Tibial nerve (tissue), 4 donors: ENCODE measurements at regions not wholly inside any gene's neighbourhood (a gene's known extent, or its start where the extent isn't known, plus 50 kb on each side); places are given as distances from the start of the nearest gene placed in this dataset.

Experiments used
- DNase-seq, 2 donors: peaks; one replicate each; pipeline ENCODE4 v3.0.0-alpha.2; 2019; ENCODE audit warnings: low spot score in 2 of 2
- H3K27ac ChIP-seq, 4 donors: fragments of 200-600 bp; sonication (generic) in 3 of 4; one replicate each; pipeline ENCODE4 v1.5.1; 2017 to 2019; ENCODE audit warnings: mild to moderate bottlenecking in 1 of 4
- H3K27me3 ChIP-seq, 2 donors: fragments of 200-600 bp; sonication (generic) in 1 of 2; one replicate each; pipeline versions ENCODE4 v1.5.1 to v1.6.0; 2017 to 2019
- H3K36me3 ChIP-seq, 3 donors: fragments of 200-600 bp; sonication (generic); one replicate each; pipeline ENCODE4 v1.5.1; 2018 to 2019
- H3K4me1 ChIP-seq, 4 donors: fragments of 200-600 bp; sonication (generic) in 3 of 4; one replicate each; pipeline ENCODE4 v1.5.1; 2017 to 2019
- H3K4me3 ChIP-seq, 4 donors: fragments of 200-600 bp; sonication (generic) in 3 of 4; one replicate each; pipeline ENCODE4 v1.5.1; 2017 to 2019; ENCODE audit warnings: mild to moderate bottlenecking in 1 of 4, moderate library complexity in 1 of 4
- H3K9me3 ChIP-seq, 4 donors: fragments of 200-600 bp; sonication (generic) in 3 of 4; one replicate each; pipeline ENCODE4 v1.5.1; 2017 to 2019
- CTCF ChIP-seq, 5 experiments: fragments of 200-600 bp in 3 of 5; fragments of 450-650 bp in 2 of 5; sonication (generic) in 3 of 5; IDR thresholded peaks; one replicate each; pipeline ENCODE4 v1.5.1; 2016 to 2019; ENCODE audit warnings: antibody characterized with exemption in 5 of 5, mild to moderate bottlenecking in 3 of 5, moderate library complexity in 2 of 5
- EP300 ChIP-seq, 2 donors: sonication (generic); formaldehyde crosslinking; IDR thresholded peaks; one replicate each; pipeline ENCODE4 v1.6.1; 2017; ENCODE audit warnings: antibody characterized with exemption in 2 of 2, mild to moderate bottlenecking in 1 of 2
- POLR2A ChIP-seq, 2 donors: fragments of 450-650 bp; IDR thresholded peaks; one replicate each; pipeline ENCODE4 v1.6.1; 2017; ENCODE audit warnings: antibody characterized with exemption in 2 of 2, mild to moderate bottlenecking in 2 of 2, moderate library complexity in 2 of 2
- WGBS, 2 donors: methylation state at CpG; one replicate each; pipeline ENCODE4 v1.1.5; 2018; 5-methylcytosine and 5-hydroxymethylcytosine counted together

DNA sequence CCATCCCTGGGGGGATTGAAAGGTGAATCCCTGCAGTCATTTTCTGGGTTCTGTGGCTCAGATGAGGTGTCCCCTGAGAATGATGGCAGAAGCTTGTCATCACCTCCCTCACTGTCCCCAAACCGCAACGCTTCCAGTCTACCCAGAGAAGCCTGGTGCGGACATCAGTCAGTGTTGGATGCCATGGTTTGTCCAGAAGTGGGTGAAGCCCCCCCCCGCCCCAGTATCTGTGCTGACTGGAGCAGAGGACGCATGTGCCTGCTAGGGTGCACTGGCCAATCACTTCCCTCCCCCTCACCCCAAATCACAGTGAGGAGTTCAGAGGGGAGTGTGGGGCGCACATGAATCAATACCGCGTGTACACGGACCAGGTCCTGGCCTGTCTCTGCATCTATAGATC is 150.5 kb downstream of the TEX29 start:
- WGBS, 2 donors = 90 to 95% methylated on average over 9 of the region's 9 CpGs
- Histone ChIP-seq H3K27me3 (no peaks in the 10 kb centered on the region), H3K36me3 (no peaks in the 10 kb centered on the region), H3K27ac (no peak overlapping the region), H3K9me3 (peaks cover 0 to 6% (median 0%) of the 10 kb centered on the region in 4 donors), H3K4me3 (no peak overlapping the region), H3K4me1 (peaks cover 0 to 4% (median 0%) of the 10 kb centered on the region in 4 donors)
- TF ChIP-seq EP300 (IDR thresholded peaks at IDR 0.05) (no peak), POLR2A (IDR thresholded peaks at IDR 0.05) (no peak), CTCF (IDR thresholded peaks at IDR 0.05) (no peak)
- no peak for DNase-seq

DNA sequence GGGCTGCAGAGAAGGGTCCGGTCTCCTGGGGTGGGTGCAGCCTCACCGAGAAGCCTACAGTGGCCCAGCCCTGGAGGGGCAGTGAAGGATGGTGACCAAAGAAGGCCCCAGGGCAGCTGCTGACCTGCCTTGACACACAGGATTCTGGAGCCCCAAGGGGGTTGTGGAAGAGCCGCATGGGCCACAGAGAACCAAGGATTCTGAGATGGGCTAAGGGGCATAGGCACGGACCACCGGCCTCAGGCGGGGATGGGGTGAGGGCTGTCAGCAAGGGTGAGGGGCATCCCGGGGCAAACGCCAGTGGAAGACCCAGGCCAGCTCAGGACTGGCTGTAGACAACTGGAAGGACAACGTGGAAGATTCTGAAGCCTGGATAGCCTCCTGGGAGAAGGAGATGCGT is 151.6 kb downstream of the TEX29 start:
- Histone ChIP-seq H3K27me3 (no peaks in the 10 kb centered on the region), H3K36me3 (no peaks in the 10 kb centered on the region), H3K4me3 (no peak overlapping the region), H3K9me3 (no peaks in the 10 kb centered on the region), H3K27ac (no peak overlapping the region), H3K4me1 (peaks cover 0 to 4% (median 0%) of the 10 kb centered on the region in 4 donors)
- no peak for DNase-seq
- TF ChIP-seq EP300 (IDR thresholded peaks at IDR 0.05) = no peak
- no peak for TF ChIP-seq POLR2A (IDR thresholded peaks at IDR 0.05)
- TF ChIP-seq CTCF (IDR thresholded peaks at IDR 0.05) = no peak
- WGBS, 2 donors = 78 to 85% methylated on average over 10 of the region's 10 CpGs

GRCh38 chr13:111472559-111473460 is 152.4 kb downstream of the TEX29 start:
- no peak for DNase-seq
- Histone ChIP-seq H3K27ac (no peak overlapping the region), H3K4me3 (no peak overlapping the region), H3K4me1 (peaks cover 0 to 4% (median 0%) of the 10 kb centered on the region in 4 donors), H3K9me3 (no peaks in the 10 kb centered on the region), H3K27me3 (no peaks in the 10 kb centered on the region), H3K36me3 (no peaks in the 10 kb centered on the region)
- WGBS, 2 donors = 79% methylated on average over 14 to 17 of the region's 19 CpGs
- no peak for TF ChIP-seq CTCF (IDR thresholded peaks at IDR 0.05)
- TF ChIP-seq POLR2A (IDR thresholded peaks at IDR 0.05) = no peak
- TF ChIP-seq EP300 (IDR thresholded peaks at IDR 0.05) = no peak

GRCh38 chr13:111474136-111475002 is 153.9 kb downstream of the TEX29 start:
- no peaks in the 10 kb centered on the region for H3K36me3 ChIP-seq
- no peaks in the 10 kb centered on the region for H3K9me3 ChIP-seq
- DNase-seq = no peak
- H3K27ac ChIP-seq = no peak overlapping the region
- H3K4me3 ChIP-seq = no peak overlapping the region
- peaks cover 0 to 4% (median 0%) of the 10 kb centered on the region in 4 donors for H3K4me1 ChIP-seq
- no peaks in the 10 kb centered on the region for H3K27me3 ChIP-seq
- WGBS, 2 donors = 52 to 66% methylated on average over 20 to 23 of the region's 23 CpGs
- no peak for TF ChIP-seq POLR2A (IDR thresholded peaks at IDR 0.05)
- no peak for TF ChIP-seq EP300 (IDR thresholded peaks at IDR 0.05)
- TF ChIP-seq CTCF (IDR thresholded peaks at IDR 0.05) = peak; percentile 34 to 74 (median 42)
